ENCODE measurements at regions not wholly inside any gene's neighbourhood (a gene's known extent, or its start where the extent isn't known, plus 50 kb on each side); places are given as distances from the start of the nearest gene placed in this dataset.

- 35 to 40% methylated on average over 29 of the region's 29 CpGs for WGBS, 2 donors
- Histone ChIP-seq H3K36me3 (no peaks in the 10 kb centered on the region), H3K27me3 (no peaks in the 10 kb centered on the region), H3K4me1 (peaks cover 17 to 26% (median 25%) of the 10 kb centered on the region in 3 donors), H3K4me3 (no peak overlapping the region), H3K27ac (peak overlapping the region; percentile 39 to 63 (median 58)), H3K9me3 (no peaks in the 10 kb centered on the region)
- TF ChIP-seq, protein P1, sequence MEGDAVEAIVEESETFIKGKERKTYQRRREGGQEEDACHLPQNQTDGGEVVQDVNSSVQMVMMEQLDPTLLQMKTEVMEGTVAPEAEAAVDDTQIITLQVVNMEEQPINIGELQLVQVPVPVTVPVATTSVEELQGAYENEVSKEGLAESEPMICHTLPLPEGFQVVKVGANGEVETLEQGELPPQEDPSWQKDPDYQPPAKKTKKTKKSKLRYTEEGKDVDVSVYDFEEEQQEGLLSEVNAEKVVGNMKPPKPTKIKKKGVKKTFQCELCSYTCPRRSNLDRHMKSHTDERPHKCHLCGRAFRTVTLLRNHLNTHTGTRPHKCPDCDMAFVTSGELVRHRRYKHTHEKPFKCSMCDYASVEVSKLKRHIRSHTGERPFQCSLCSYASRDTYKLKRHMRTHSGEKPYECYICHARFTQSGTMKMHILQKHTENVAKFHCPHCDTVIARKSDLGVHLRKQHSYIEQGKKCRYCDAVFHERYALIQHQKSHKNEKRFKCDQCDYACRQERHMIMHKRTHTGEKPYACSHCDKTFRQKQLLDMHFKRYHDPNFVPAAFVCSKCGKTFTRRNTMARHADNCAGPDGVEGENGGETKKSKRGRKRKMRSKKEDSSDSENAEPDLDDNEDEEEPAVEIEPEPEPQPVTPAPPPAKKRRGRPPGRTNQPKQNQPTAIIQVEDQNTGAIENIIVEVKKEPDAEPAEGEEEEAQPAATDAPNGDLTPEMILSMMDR (IDR thresholded peaks at IDR 0.05), result no peak
- intact Hi-C loops (cut with DNase I), result no loop called here
- DNase-seq (peak; percentile 63 to 91 (median 76)), ATAC-seq (peak; percentile 21 to 58 (median 40)), FAIRE-seq (no peak)
Measured at GRCh38 chr9:129458663-129459546, 162.0 kb downstream of the C9orf50 start.

- WGBS, 2 donors, result 67% methylated on average over 14 of the region's 14 CpGs
- FAIRE-seq (no peak), ATAC-seq (no peak)
Measured at GRCh38 chr9:129458155-129458661, 162.7 kb downstream of the C9orf50 start.

GRCh38 chr9:129457325-129457779 lies 163.5 kb downstream of the C9orf50 start:
- intact Hi-C loops (cut with DNase I), result no loop called here
- Histone ChIP-seq H3K4me3 (no peak overlapping the region), H3K27ac (no peak overlapping the region), H3K4me1 (peaks cover 17 to 26% (median 25%) of the 10 kb centered on the region in 3 donors), H3K27me3 (no peaks in the 10 kb centered on the region), H3K36me3 (no peaks in the 10 kb centered on the region), H3K9me3 (no peaks in the 10 kb centered on the region)
- FAIRE-seq (no peak), DNase-seq (no peak), ATAC-seq (no peak)
- WGBS, 2 donors, result 92% methylated on average over 6 of the region's 6 CpGs
- TF ChIP-seq, protein P1 (IDR thresholded peaks at IDR 0.05), result no peak

More at GRCh38 chr9:129458155-129458661, 162.7 kb downstream of the C9orf50 start:
- DNase-seq, result peak in 3 of 6 donors; percentile 43 to 56 (median 48)
- H3K4me1 ChIP-seq, result peaks cover 17 to 26% (median 25%) of the 10 kb centered on the region in 3 donors
- H3K27me3 ChIP-seq, result no peaks in the 10 kb centered on the region
- no peaks in the 10 kb centered on the region for H3K9me3 ChIP-seq
- peak overlapping the region in 3 of 4 donors; percentile 16 to 63 (median 37) for H3K27ac ChIP-seq
- intact Hi-C loops (cut with DNase I), result no loop called here
- TF ChIP-seq, protein P1 (IDR thresholded peaks at IDR 0.05), result no peak
- no peaks in the 10 kb centered on the region for H3K36me3 ChIP-seq
- no peak overlapping the region for H3K4me3 ChIP-seq

GRCh38 chr9:129456549-129457324 lies 164.2 kb downstream of the C9orf50 start:
- intact Hi-C loops (cut with DNase I), result no loop called here
- 82 to 89% methylated on average over 3 of the region's 3 CpGs for WGBS, 2 donors
- H3K27me3 ChIP-seq, result no peaks in the 10 kb centered on the region
- H3K27ac ChIP-seq, result no peak overlapping the region
- FAIRE-seq (no peak), DNase-seq (no peak), ATAC-seq (no peak)
- H3K4me3 ChIP-seq, result no peak overlapping the region
- TF ChIP-seq, protein P1 (IDR thresholded peaks at IDR 0.05), result no peak
- peaks cover 17 to 25% (median 25%) of the 10 kb centered on the region in 3 donors for H3K4me1 ChIP-seq
- H3K36me3 ChIP-seq, result no peaks in the 10 kb centered on the region
- H3K9me3 ChIP-seq, result no peaks in the 10 kb centered on the region
